Kidney glomerular epithelial cell (primary cell): ENCODE measurements at regions not wholly inside any gene's neighbourhood (a gene's known extent, or its start where the extent isn't known, plus 50 kb on each side); places are given as distances from the start of the nearest gene placed in this dataset.

ENCODE experiments used
- DNase-seq: peaks from one replicate; lab custom pipeline; 2025; lab: John Stamatoyannopoulos, UW

GRCh38 chr2:67241453-67241852 lies 155.7 kb upstream of the ETAA1 start:
- DNase-seq: no peak

GRCh38 chr2:67242456-67242855 lies 154.7 kb upstream of the ETAA1 start:
- no peak for DNase-seq

- no peak for DNase-seq
These were observed 153.2 kb upstream of the ETAA1 start for GRCh38 chr2:67243919-67244318.

DNA sequence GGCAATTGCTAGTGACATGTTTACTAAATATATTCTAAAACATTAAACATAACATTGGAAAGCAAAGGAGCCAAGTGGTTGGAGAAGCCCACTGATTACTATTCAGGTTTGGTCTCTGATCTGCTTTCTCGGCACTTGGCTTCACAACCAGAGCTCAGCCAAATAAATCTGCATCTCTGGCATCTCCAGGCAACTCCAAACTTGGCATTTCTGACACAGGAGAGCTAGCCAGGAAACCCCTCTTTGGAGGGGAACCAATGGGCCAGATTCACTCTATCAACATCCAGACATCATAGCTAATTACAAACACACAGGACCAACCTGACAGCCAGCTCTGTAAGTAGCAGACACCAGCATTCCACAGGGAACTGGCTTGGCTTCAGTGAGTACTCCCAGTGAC lies 150.3 kb upstream of the ETAA1 start:
- DNase-seq: no peak

- DNase-seq: no peak
These were observed 145.4 kb upstream of the ETAA1 start for GRCh38 chr2:67251741-67252140.

GRCh38 chr2:67255933-67256615 lies 141.1 kb upstream of the ETAA1 start:
- no peak for DNase-seq

DNA sequence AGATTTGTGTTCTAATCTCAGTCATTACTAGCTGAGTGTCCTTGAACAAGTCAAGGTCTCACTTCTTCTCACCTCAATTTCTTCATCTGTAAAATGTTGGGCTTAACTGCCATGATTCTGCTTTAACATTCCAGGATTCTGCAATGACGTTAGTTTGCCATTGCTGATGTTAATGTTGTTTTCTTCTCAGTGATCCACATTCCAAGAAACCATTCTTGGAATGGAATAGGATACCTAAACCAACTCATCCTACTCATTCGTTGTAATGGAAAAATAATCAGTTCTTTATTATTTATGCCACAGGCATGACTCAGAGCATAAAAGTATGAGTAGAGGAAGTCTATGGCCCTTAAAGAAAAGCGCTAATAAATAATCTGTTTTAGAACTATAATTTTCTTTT lies 140.2 kb upstream of the ETAA1 start:
- no peak for DNase-seq

GRCh38 chr2:67258122-67258521 lies 139.0 kb upstream of the ETAA1 start:
- no peak for DNase-seq

DNA sequence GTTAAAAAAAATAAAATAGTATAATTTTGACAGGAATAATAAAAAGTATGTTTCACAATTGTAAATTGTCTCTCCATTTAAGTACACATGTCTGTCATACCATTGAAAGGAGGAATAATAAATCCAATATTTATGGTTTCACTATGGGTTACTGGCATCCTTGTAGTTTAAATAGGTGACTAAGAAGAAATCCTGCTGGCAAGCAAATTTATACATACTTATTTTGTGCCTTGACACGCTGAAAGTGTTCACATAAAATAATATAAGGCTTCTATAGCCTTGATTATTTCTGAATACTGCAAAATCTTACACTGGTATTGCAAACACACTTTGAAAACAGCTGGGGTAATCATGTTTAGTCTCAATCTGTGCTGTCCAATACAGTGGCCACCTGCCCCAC lies 138.3 kb upstream of the ETAA1 start:
- no peak for DNase-seq

- peak; percentile 60 for DNase-seq
These were observed 137.4 kb upstream of the ETAA1 start for GRCh38 chr2:67259556-67260342.

DNA sequence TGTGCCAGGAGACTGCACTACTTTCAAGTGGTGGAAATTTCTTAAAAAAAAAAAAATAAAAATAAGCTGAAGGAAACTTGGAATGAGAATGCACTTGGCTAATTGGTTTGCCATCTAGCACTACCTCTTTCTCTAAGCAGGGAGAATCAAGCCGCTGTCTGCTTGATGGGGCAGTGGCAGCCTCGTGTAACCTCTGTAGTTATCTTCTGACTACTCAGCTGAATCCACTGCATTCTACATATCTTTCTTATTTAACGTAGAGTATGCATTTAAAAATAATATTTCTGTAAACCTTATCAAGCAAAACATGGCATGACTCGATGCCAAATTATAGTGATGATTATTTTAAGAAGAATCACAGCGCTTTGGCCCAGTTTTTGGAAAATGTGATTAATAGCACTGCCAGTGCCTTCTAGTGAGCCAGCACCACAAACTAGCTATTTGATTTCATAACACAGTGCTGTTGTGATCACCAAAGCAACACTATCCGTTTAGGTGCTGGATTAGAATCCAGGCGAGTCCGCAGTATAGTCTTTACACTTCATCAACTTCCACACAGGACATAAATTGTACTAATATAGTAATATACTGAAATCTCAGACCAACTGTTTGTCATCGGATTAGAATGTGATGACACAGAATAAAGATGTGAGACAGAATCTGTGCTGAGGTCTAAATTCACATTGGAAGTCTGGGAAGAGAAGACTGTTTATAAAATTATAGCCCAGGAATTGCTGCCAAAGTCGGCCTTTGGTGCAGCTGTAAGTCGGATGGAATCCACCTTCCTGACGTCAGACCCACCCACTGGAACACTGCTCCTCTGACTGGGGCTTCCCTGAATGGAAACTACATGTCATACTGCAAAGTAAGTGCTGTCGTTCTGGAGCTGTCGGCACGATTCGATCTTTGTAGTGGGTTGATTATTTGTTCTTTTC lies 136.5 kb upstream of the ETAA1 start:
- DNase-seq: peak; percentile 75

DNA sequence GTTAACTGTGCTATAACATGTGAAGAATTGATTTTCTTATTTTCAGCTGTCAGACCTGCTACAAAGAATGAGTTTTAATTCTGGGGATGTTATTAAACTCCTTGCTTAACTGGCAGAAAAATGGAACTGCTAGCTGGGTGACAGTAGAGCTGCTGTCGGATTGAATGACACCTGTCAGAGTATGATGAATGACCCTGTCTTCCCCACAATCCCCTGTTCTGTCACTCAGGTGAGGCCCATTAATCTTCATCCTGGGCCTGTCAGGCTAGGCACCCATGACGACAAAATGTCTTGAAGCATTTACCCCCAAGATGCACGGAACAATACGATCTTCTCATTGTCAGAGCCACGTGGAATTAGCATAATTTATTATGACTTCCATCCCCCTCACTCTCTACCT lies 129.9 kb upstream of the ETAA1 start:
- no peak for DNase-seq

DNA sequence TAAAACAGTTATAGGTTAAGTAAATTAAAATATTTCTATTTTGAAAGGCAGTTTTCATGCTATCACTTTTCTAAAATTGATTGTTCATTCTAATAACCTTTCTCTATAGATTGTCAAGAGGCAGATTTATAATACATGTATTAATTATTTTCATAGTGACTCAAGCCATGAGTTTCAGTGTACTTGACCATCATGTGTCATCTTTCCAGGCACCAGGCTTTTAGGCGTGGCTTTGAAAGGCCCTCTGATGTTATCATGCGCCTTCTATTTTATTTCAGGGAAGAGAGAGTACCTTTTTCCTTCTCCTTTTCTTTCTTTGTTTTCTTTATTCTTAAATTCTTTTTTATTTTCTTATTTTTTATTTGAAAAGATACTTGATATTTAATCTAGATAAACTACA lies 128.3 kb upstream of the ETAA1 start:
- no peak for DNase-seq

- no peak for DNase-seq
These were observed 124.9 kb upstream of the ETAA1 start for GRCh38 chr2:67272195-67272594.

DNA sequence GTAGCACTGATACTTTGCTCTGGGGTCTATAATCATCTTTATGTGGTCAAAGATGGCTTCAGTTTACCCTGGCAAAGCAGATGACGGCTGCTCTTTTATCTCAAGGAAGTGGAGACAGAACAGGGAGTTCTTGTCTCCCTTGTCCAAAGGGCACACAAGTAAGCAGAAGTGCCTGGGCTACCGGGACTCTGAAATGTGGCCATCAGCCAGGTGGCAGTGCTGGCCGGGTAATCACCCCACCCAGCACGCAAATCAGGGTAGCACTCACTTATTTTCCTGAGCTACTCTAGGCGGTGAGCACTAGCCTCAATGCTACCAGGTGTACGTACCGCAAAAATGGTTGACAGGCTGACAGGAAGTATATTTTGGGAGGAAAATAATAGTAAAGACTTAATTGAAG lies 119.7 kb upstream of the ETAA1 start:
- no peak for DNase-seq

DNA sequence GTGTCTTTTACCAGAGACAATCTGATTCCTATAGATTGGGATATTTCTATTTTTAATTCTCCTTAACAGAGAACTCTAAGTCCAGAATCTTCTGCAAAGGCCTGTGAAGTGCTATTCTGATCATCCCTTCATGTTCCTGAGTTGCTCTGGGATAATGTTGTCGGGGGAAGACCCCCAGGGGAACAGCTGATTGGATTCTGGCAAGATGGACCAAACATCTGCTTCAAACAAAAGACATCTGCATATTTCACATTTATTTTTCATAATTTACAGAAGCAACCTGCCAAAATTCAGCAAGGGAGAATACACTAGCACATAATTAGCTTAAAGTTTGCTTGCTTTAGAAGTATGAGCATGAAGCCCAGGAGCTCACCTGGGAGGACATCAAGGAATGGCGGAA lies 116.0 kb upstream of the ETAA1 start:
- DNase-seq: no peak

- no peak for DNase-seq
These were observed 113.5 kb upstream of the ETAA1 start for GRCh38 chr2:67283641-67284040.

- DNase-seq: no peak
These were observed 110.0 kb upstream of the ETAA1 start for GRCh38 chr2:67286981-67287759.

- no peak for DNase-seq
These were observed 107.9 kb upstream of the ETAA1 start for GRCh38 chr2:67289271-67289670.

DNA sequence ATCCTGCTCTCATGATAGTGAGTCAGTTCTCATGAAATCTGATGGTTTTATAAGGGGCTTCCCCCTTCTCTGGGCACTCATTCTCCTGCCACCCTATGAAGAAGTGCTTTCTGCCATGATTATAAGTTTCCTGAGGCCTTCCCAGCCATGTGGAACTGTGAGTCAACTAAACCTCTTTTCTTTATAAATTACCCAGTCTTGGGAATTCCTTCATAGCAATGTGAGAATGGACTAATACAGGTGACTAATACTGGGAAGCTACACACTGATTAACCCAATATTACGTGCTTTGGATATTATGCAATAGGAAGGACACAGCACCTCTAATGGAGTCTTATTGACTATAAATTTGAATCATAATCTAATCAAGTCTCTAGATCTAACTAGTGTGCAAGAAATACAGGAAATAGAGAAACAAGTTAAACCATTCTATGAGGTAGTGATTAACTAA lies 107.2 kb upstream of the ETAA1 start:
- peak; percentile 93 for DNase-seq

- DNase-seq: peak; percentile 88
These were observed 106.5 kb upstream of the ETAA1 start for GRCh38 chr2:67290451-67291290.
